COR-L47 (cell line): ENCODE measurements at regions not wholly inside any gene's neighbourhood (a gene's known extent, or its start where the extent isn't known, plus 50 kb on each side); places are given as distances from the start of the nearest gene placed in this dataset.
"Not testable (repeated sequence)": the region's sequence is repeated elsewhere in the genome, so short reads cannot be mapped to it uniquely, and the experiment has no call there.

ENCODE experiments used
- DNase-seq: peaks from one replicate; lab custom pipeline; 2025; lab: John Stamatoyannopoulos, UW

DNA sequence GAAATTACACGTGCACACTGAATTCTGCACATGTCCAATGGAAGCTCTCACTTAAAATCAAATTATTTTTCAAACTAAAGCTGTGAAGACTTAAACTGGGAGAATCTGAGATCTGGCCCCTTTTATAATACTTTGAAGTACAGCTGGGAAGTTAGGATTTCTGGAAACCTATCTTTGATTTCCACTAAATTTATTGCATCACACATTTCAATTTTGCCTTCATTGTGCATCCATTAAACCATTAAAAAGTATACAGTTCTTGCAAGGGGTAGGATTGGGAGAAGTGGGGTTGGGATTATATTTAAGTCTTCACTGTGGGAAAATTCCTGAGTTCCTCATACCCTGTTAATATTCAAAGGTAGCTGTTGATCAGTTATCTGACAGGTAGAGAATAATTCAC, 1229.6 kb upstream of the ZEB2 start:
- DNase-seq = no peak

GRCh38 chr2:145748927-145749326, 1229.0 kb upstream of the ZEB2 start:
- DNase-seq = no peak

- no peak for DNase-seq
Measured at GRCh38 chr2:145747715-145748114, 1227.8 kb upstream of the ZEB2 start.

GRCh38 chr2:145745387-145745721, 1225.4 kb upstream of the ZEB2 start:
- not testable (repeated sequence) for DNase-seq

DNA sequence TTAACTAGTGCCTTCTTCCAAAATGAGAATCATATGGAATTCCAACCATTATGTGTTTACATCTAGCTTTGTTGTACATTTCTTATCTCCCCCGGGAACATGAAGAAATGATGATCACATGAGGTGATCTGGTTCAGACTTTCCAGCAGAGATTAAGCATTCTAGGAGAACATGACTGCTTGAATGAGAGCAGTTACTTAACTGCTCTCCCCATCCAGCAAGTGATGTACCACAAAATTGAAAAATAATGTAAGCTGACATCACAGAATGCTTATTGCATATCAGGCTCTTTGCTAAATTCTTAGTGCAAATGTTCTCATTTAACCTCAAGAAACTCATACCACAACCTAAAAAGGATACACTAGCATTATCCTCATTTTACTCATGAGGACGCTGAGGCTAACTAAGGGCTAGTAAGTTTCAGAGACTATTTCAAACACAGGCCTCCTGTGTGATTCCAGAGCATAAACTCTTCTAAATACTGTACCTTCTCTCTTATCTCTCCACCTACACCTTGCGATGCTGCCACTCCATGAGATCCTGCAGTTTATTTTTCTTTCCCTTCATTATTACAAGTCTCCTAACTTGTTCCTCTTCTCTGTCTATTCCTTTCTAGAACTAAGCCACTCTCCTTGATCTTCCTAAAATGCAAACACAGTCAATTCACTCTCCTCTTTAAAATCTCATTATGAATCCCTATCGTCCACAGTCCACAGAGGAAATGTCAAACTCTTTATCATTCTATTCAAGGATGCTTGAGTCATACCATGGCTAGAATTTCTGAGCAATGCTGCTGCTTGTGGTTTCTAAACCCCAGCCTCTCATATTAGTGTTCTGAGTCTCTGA, 1224.8 kb upstream of the ZEB2 start:
- DNase-seq = no peak

DNA sequence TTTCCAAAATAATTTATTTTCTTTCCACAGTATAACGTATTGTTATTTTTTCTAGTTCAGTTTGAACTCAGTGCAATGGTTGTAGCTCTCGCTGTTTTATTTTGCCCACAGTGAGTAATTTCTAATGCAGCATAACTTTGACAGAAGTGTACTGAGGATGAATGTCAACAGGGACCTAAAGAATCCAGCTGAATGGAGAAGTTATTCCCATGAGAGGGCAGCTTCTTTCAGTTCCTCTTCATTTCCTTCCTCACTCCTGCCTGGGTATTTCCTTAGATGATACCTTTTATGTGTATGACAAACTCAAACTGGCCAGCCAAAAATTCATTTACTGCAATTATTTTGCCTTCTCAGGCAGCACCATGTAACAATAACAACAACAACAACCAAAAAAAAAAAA, 1223.1 kb upstream of the ZEB2 start:
- no peak for DNase-seq

DNA sequence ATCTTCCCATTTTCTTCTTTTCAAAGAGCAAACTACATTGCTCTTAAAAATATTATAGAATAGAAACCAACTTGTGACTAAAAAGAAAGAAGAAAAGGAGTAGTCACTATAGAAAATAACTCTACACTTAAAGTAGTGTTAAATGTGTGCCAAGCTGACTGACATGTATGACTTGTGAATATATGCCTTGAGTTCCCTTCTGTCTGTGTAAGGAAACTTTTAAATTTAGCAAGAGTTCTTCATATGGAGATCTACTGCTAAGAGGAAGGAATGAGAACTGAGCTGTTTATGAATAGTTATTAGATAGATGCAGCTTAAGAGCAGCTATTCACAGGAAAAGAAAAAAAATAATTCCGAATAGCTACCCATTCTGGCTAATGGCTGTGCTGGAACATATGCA, 1221.7 kb upstream of the ZEB2 start:
- DNase-seq = no peak

DNA sequence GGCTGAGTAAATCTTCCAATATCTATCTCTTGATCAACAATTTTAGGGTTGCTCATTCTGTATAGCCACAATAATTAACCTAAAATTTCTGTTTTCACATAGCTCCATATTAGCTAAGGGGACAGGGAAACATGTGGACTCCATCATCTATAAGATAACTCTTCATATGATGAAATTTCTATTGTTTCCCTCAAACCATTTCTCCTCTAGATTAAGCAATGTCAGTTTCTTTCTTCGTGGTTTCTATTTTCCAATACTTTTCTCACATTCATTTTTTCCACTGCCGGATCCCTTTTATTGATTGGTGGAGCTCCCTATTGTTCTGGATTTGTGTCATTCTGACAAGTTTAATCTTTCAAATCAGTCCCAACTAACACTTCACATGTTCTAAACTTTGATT, 1221.3 kb upstream of the ZEB2 start:
- no peak for DNase-seq

DNA sequence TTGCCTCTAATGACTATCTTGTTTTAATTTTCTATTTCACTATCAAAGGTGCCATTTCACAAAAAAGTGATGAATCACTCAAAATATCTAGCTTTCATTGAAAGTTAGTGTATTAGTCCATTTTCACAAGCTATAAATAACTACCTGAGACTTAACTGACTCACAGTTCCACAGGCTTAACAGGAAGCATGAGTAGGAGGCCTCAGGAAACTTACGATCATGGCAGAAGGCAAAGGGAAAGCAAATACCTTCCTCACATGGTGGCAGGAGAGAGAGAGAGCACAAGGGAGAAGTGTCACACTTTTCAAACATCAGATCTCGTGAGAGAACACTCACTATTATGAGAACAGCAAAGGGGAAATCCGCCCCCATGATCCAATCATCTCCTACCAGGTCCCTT, 1220.4 kb upstream of the ZEB2 start:
- no peak for DNase-seq

DNA sequence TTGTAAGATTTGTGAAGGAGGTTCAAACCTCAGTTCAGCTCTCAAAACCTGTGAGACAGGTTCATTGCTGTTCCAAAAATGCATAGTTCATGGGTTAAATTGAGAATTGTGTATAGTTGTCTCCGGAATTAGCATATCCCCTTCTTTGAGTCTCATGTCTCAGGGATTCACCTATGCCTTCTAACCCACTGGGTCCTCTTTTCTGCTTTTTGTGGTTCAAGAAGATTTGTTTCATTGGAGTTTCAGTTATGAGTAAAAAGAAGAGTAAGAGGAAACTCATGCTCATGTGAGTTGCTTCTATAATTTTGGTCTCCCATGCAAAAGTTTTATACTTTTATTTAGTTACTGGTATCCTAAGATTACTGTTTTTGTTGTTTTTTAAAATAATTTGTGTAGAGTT, 1219.8 kb upstream of the ZEB2 start:
- DNase-seq = no peak

DNA sequence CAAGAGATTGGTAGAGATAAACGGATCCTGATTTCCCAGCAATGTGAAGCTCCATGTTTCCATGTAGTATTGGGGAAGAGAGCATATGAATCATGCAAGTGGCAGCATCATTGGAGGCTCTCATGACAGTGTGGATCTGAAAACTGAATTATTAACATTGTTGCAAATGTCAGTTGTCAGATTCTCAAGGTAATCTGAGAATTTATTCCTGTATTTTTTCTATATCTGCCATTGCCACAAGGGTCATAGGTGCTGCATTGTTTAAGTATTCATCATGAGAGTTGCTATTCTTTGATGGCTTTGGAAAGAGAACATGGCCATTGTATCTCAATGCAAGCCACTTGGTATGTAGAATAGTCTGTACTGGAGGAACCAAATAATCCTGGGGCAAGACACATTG, 1217.0 kb upstream of the ZEB2 start:
- no peak for DNase-seq

GRCh38 chr2:145731467-145731866, 1211.5 kb upstream of the ZEB2 start:
- DNase-seq = no peak

DNA sequence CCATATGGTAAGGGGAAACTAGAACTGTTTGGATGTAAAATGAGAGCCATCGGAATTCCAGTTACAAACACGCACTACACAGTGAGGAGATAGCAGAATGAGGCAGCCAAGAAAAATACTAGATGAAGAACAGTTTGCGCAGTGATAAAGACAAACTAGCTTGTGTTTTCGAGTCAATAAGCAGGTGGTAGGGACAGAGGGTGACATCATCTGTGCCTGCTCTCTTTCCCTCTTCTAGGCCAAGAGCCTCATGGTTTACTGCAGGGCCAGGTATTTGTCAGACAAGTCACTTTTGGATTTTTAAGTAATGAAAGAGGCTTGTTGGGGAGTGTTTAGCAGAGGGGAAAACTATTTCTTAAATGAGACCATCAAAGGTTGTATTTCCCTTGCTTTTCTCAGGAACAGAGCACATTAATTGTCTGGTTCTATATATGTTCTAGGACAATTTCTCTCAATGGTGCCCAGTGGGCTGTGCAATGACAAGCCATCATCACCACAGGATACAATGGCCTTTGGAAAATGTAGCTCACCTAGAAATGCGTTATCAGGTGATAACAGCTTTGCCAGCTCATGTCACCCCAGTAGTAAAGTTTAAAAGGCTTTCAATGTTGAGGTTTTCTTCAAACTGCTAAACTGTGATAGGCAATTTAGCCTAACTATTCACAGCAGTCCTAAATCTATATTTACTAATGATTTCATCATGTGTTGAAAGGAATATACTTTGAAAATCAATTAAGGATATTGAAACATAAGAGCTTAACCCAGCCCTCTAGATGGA, 1210.3 kb upstream of the ZEB2 start:
- no peak for DNase-seq

DNA sequence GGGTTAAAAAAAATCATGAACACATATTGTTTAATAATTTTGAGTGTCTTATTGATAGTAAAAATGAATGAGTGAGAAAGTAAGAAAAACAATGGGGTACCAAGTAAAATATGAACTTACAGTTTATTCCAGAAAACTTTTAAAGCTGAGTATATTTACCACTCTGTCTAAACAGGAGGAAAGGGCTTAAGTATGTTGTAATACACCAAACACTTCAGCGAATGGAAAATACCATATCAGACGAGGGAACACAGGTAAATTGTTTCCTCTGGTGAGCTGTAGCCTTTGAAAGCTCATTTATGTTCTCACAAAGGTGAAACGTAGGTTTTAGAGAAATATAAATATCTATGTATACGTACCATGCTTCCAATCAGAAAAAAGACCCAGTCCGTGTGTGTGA, 1209.6 kb upstream of the ZEB2 start:
- DNase-seq = no peak

DNA sequence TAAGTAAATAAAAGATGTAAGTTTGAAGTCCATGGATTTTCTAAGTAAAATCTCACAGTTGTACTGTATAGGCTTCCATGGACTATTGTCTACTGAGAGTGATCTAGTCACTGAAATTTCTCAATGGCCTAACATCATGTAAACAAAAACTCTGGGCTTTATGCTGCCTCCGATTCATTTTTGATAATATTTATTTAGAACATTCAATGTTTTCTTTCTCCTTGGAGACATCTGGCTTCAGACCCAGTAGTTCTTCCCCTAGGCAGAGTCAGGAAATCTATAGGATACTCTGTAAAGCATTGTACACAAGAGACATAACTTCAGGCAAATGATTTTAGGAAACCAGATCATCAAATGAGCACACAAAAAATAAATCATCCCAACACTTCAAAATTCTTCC, 1208.6 kb upstream of the ZEB2 start:
- DNase-seq = no peak

- DNase-seq = no peak
Measured at GRCh38 chr2:145725876-145726275, 1206.0 kb upstream of the ZEB2 start.

DNA sequence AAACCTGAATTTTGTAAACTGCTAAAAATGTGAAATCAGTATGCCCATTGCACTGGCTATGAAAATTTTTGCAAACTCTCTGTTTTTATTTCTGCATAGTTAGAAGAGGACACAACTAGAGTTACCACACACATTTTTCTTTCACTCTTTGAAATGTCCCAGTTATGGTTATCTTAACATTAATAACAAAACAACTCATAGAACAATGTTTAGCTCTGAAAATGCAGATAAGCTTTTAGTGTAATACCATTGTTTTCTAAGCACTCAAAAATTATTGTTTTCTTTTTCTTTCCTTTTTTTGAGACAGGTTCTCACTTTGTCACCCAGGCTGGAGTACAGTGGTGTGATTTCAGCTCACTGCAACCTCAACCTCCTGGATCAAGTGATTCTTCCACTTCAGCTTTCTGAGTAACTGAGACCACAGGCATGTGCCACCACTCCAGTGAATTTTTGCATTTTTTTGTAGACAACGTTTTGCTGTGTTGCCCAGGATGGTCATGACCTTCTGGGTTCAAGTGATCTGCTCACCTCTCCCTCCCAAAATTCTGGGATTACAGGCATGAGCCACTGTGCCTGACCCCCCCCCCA, 1204.5 kb upstream of the ZEB2 start:
- DNase-seq = no peak

DNA sequence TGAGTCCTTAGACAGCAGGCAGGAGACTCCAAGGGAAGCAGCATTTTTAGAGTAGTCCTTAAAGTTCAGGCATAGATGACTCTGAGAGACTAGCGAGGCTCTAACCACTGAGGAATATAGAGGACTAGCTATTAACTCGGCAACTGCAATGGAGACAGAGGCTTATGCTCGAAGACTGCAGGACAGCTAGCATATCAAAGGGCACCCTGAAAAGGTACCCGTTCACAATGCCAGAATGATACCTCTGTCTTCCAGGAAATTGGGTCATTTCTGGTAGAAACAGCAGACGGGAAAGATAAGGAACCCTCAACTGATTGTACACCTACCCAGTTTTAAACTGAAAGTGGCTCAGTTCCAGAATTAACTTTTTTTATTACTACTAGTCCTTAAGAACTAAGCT, 1204.0 kb upstream of the ZEB2 start:
- no peak for DNase-seq

- no peak for DNase-seq
Measured at GRCh38 chr2:145721681-145722080, 1201.8 kb upstream of the ZEB2 start.

DNA sequence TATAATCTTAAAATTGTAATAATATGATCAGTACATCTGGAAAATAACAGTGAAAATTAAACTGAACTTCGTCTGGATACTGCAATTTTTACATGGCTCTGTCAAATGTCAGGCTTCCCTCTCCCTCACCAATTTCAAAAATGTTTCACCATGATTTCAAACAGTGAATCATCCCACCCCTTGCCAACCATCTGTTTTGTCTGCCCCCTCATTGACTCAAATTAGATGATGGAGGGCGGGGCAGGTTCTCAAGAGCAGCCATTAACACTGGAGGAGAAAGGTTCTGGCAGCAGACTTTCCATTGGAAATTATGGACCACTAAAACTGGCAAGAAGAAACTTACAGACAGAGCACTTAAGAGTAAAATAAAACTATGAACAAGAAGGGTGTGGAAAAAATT, 1195.7 kb upstream of the ZEB2 start:
- no peak for DNase-seq

DNA sequence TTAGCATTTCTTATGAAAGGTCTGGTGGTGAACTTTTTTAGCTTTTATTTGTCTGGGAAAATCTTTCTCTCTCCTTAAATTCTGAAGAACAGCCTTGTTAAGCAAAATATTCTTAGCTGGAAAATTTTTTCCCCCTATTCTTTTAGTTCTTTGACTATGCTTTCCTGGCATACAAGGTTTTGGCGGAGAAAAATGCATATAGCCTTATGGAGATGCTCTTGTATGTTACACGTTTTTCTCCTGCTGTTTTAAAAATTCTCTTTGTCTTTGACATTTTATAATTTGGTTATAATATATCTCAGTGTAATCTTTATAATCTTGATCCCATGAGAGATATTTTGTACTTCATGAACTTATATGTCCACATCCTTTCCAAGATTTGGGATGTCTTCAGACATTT, 1190.4 kb upstream of the ZEB2 start:
- DNase-seq = no peak

DNA sequence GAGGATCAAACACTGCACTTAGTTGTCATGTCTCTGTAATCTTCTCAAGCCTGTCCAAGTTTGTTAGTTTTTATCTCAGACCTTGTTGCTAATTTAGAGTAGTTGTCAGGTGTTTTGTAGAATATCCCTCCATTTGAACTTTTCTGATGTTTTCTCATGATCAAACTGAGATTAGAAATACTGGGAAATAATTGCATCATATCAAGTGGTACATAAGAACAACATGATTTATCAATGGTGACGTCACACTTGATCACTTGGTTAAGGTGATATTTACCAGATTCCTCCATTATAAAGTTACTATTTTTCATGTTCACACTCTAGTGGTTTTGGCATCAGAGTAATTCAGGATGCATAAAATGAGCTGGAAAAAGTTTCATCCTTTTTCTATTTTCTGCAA, 1182.4 kb upstream of the ZEB2 start:
- DNase-seq = no peak

GRCh38 chr2:145692971-145693478, 1173.1 kb upstream of the ZEB2 start:
- no peak for DNase-seq
